ENCODE measurements at regions not wholly inside any gene's neighbourhood (a gene's known extent, or its start where the extent isn't known, plus 50 kb on each side); places are given as distances from the start of the nearest gene placed in this dataset.

- TF ChIP-seq KDM5A (IDR thresholded peaks at IDR 0.05; ENCODE audit: low read length) (no peak), PHF8 (conservative IDR thresholded peaks at IDR 0.05; ENCODE audit: low read depth, low read length) (no peak), CHD1 (IDR thresholded peaks at IDR 0.05; ENCODE audit: low read depth, low read length) (no peak), MAFK (IDR thresholded peaks at IDR 0.05; ENCODE audit: low read depth, low read length) (no peak), EZH2 (IDR thresholded peaks at IDR 0.05; ENCODE audit: low read depth, low read length, severe bottlenecking) (no peak), POLR2A (IDR thresholded peaks at IDR 0.05; ENCODE audit: control extremely low read depth in 1 of 2, low read depth in 2 of 2, low read length in 2 of 2) (no peak), SP1 (IDR thresholded peaks at IDR 0.05; ENCODE audit: low read depth, low read length) (no peak), TAF7 (optimal IDR thresholded peaks at IDR 0.05; ENCODE audit: borderline replicate concordance, low read depth, low read length) (no peak)
Measured at GRCh38 chr12:17999174-17999801, 90.7 kb downstream of the RERGL start (continued).

Data from H1 (cell line).